ENCODE measurements at regions not wholly inside any gene's neighbourhood (a gene's known extent, or its start where the extent isn't known, plus 50 kb on each side); places are given as distances from the start of the nearest gene placed in this dataset.

GRCh38 chr2:138215958-138216357, 251.7 kb downstream of the HNMT start:
- H3K27me3 ChIP-seq (ENCODE audit: control insufficient read depth, insufficient read depth, low read length), result no peaks in the 10 kb centered on the region
- FAIRE-seq, result no peak
- TF ChIP-seq CTCF (IDR thresholded peaks at IDR 0.05; ENCODE audit: insufficient read depth, low read length, severe bottlenecking), result no peak
- no peak overlapping the region for H3K4me3 ChIP-seq (ENCODE audit: low read depth, low read length)
- no peak for DNase-seq (ENCODE audit: low read depth)
- no peaks in the 10 kb centered on the region for H3K36me3 ChIP-seq (ENCODE audit: control insufficient read depth, insufficient read depth, low read length)

GRCh38 chr2:138217975-138218374, 253.7 kb downstream of the HNMT start:
- DNase-seq (ENCODE audit: low read depth), result no peak
- no peak for FAIRE-seq
- TF ChIP-seq CTCF (IDR thresholded peaks at IDR 0.05; ENCODE audit: insufficient read depth, low read length, severe bottlenecking), result no peak
- no peak overlapping the region for H3K4me3 ChIP-seq (ENCODE audit: low read depth, low read length)
- no peaks in the 10 kb centered on the region for H3K36me3 ChIP-seq (ENCODE audit: control insufficient read depth, insufficient read depth, low read length)
- H3K27me3 ChIP-seq (ENCODE audit: control insufficient read depth, insufficient read depth, low read length), result no peaks in the 10 kb centered on the region

DNA sequence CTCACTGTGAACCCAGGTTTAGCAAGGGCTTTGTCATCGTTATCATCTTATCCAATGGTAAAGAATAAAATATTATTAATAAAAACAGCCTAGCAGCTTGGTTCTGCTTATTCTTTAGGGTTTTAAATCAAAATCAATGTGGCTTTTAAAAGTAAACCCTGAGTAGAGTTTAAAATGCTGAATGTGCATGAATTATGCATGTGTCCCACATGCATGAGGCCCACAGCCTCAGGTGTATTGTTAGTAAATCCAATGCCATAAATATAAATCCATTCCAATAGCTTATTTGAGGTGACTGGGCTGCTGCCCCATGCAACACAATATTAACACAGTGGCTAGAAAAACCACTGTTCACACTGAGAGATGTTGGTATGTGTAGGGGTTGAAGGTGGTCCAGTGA, 254.1 kb downstream of the HNMT start:
- TF ChIP-seq CTCF (IDR thresholded peaks at IDR 0.05; ENCODE audit: insufficient read depth, low read length, severe bottlenecking), result no peak
- no peaks in the 10 kb centered on the region for H3K36me3 ChIP-seq (ENCODE audit: control insufficient read depth, insufficient read depth, low read length)
- DNase-seq (ENCODE audit: low read depth) (no peak), FAIRE-seq (no peak)
- no peak overlapping the region for H3K4me3 ChIP-seq (ENCODE audit: low read depth, low read length)
- no peaks in the 10 kb centered on the region for H3K27me3 ChIP-seq (ENCODE audit: control insufficient read depth, insufficient read depth, low read length)

- H3K4me3 ChIP-seq (ENCODE audit: low read depth, low read length), result no peak overlapping the region
- H3K27me3 ChIP-seq (ENCODE audit: control insufficient read depth, insufficient read depth, low read length), result no peaks in the 10 kb centered on the region
- H3K36me3 ChIP-seq (ENCODE audit: control insufficient read depth, insufficient read depth, low read length), result no peaks in the 10 kb centered on the region
- FAIRE-seq (no peak), DNase-seq (ENCODE audit: low read depth) (no peak)
- TF ChIP-seq CTCF (IDR thresholded peaks at IDR 0.05; ENCODE audit: insufficient read depth, low read length, severe bottlenecking), result no peak
Measured at GRCh38 chr2:138219961-138220360, 255.7 kb downstream of the HNMT start.

GRCh38 chr2:138221358-138221757, 257.1 kb downstream of the HNMT start:
- Histone ChIP-seq H3K36me3 (ENCODE audit: control insufficient read depth, insufficient read depth, low read length) (no peaks in the 10 kb centered on the region), H3K4me3 (ENCODE audit: low read depth, low read length) (no peak overlapping the region), H3K27me3 (ENCODE audit: control insufficient read depth, insufficient read depth, low read length) (no peaks in the 10 kb centered on the region)
- no peak for FAIRE-seq
- DNase-seq (ENCODE audit: low read depth), result no peak
- no peak for TF ChIP-seq CTCF (IDR thresholded peaks at IDR 0.05; ENCODE audit: insufficient read depth, low read length, severe bottlenecking)

- no peak for FAIRE-seq
- TF ChIP-seq CTCF (IDR thresholded peaks at IDR 0.05; ENCODE audit: insufficient read depth, low read length, severe bottlenecking), result no peak
- DNase-seq (ENCODE audit: low read depth), result peak; percentile 64
- Histone ChIP-seq H3K27me3 (ENCODE audit: control insufficient read depth, insufficient read depth, low read length) (no peaks in the 10 kb centered on the region), H3K4me3 (ENCODE audit: low read depth, low read length) (no peak overlapping the region), H3K36me3 (ENCODE audit: control insufficient read depth, insufficient read depth, low read length) (no peaks in the 10 kb centered on the region)
Measured at GRCh38 chr2:138223319-138223718, 259.0 kb downstream of the HNMT start.

Measured in bronchial epithelial cell (primary cell).